ENCODE measurements at regions not wholly inside any gene's neighbourhood (a gene's known extent, or its start where the extent isn't known, plus 50 kb on each side); places are given as distances from the start of the nearest gene placed in this dataset.
"Not testable (repeated sequence)": the region's sequence is repeated elsewhere in the genome, so short reads cannot be mapped to it uniquely, and the experiment has no call there.

GRCh38 chr10:65024886-65025285 lies 1503.7 kb downstream of the REEP3 start:
- Mint-ChIP-seq H3K27me3 (ENCODE audit: low read depth) (no peaks in the 10 kb centered on the region), H3K27ac (no peak overlapping the region), H3K9me3 (peaks cover 15% of the 10 kb centered on the region), H3K36me3 (ENCODE audit: low read depth) (no peaks in the 10 kb centered on the region), H3K4me1 (ENCODE audit: low read depth) (no peaks in the 10 kb centered on the region), H3K4me3 (no peak overlapping the region)
- no peak for DNase-seq (ENCODE audit: low spot score)

- H3K36me3 Mint-ChIP-seq (ENCODE audit: low read depth), result no peaks in the 10 kb centered on the region
- no peak overlapping the region for H3K27ac Mint-ChIP-seq
- no peak for DNase-seq (ENCODE audit: low spot score)
- H3K4me3 Mint-ChIP-seq, result no peak overlapping the region
- H3K27me3 Mint-ChIP-seq (ENCODE audit: low read depth), result no peaks in the 10 kb centered on the region
- H3K4me1 Mint-ChIP-seq (ENCODE audit: low read depth), result no peaks in the 10 kb centered on the region
- peaks cover 21% of the 10 kb centered on the region for H3K9me3 Mint-ChIP-seq
Measured at GRCh38 chr10:65030263-65030662, 1509.1 kb downstream of the REEP3 start.

- H3K27ac Mint-ChIP-seq, result no peak overlapping the region
- DNase-seq (ENCODE audit: low spot score), result no peak
- no peaks in the 10 kb centered on the region for H3K4me1 Mint-ChIP-seq (ENCODE audit: low read depth)
- H3K27me3 Mint-ChIP-seq (ENCODE audit: low read depth), result no peaks in the 10 kb centered on the region
- H3K36me3 Mint-ChIP-seq (ENCODE audit: low read depth), result no peaks in the 10 kb centered on the region
- peaks cover 27% of the 10 kb centered on the region for H3K9me3 Mint-ChIP-seq
- H3K4me3 Mint-ChIP-seq, result no peak overlapping the region
Measured at GRCh38 chr10:65032867-65033769, 1511.9 kb downstream of the REEP3 start.

GRCh38 chr10:65033957-65034356 lies 1512.8 kb downstream of the REEP3 start:
- no peaks in the 10 kb centered on the region for H3K4me1 Mint-ChIP-seq (ENCODE audit: low read depth)
- no peaks in the 10 kb centered on the region for H3K36me3 Mint-ChIP-seq (ENCODE audit: low read depth)
- H3K27me3 Mint-ChIP-seq (ENCODE audit: low read depth), result no peaks in the 10 kb centered on the region
- H3K4me3 Mint-ChIP-seq, result no peak overlapping the region
- H3K27ac Mint-ChIP-seq, result no peak overlapping the region
- DNase-seq (ENCODE audit: low spot score), result no peak
- H3K9me3 Mint-ChIP-seq, result peaks cover 24% of the 10 kb centered on the region

- Mint-ChIP-seq H3K4me1 (ENCODE audit: low read depth) (no peaks in the 10 kb centered on the region), H3K4me3 (no peak overlapping the region), H3K9me3 (peaks cover 21% of the 10 kb centered on the region), H3K27ac (no peak overlapping the region), H3K27me3 (ENCODE audit: low read depth) (no peaks in the 10 kb centered on the region), H3K36me3 (ENCODE audit: low read depth) (no peaks in the 10 kb centered on the region)
- no peak for DNase-seq (ENCODE audit: low spot score)
Measured at GRCh38 chr10:65040796-65041195, 1519.6 kb downstream of the REEP3 start.

- no peak overlapping the region for H3K27ac Mint-ChIP-seq
- no peak overlapping the region for H3K4me3 Mint-ChIP-seq
- DNase-seq (ENCODE audit: low spot score), result no peak
- H3K9me3 Mint-ChIP-seq, result peaks cover 21% of the 10 kb centered on the region
- H3K36me3 Mint-ChIP-seq (ENCODE audit: low read depth), result no peaks in the 10 kb centered on the region
- H3K4me1 Mint-ChIP-seq (ENCODE audit: low read depth), result no peaks in the 10 kb centered on the region
- no peaks in the 10 kb centered on the region for H3K27me3 Mint-ChIP-seq (ENCODE audit: low read depth)
Measured at GRCh38 chr10:65041307-65041706, 1520.1 kb downstream of the REEP3 start.

GRCh38 chr10:65042496-65042895 lies 1521.3 kb downstream of the REEP3 start:
- DNase-seq (ENCODE audit: low spot score), result no peak
- peaks cover 24% of the 10 kb centered on the region for H3K9me3 Mint-ChIP-seq
- no peaks in the 10 kb centered on the region for H3K27me3 Mint-ChIP-seq (ENCODE audit: low read depth)
- H3K4me1 Mint-ChIP-seq (ENCODE audit: low read depth), result no peaks in the 10 kb centered on the region
- H3K4me3 Mint-ChIP-seq, result no peak overlapping the region
- no peaks in the 10 kb centered on the region for H3K36me3 Mint-ChIP-seq (ENCODE audit: low read depth)
- H3K27ac Mint-ChIP-seq, result no peak overlapping the region

GRCh38 chr10:65046831-65047230 lies 1525.6 kb downstream of the REEP3 start:
- Mint-ChIP-seq H3K27ac (no peak overlapping the region), H3K4me3 (no peak overlapping the region), H3K27me3 (ENCODE audit: low read depth) (no peaks in the 10 kb centered on the region), H3K4me1 (ENCODE audit: low read depth) (no peaks in the 10 kb centered on the region), H3K36me3 (ENCODE audit: low read depth) (no peaks in the 10 kb centered on the region), H3K9me3 (peaks cover 28% of the 10 kb centered on the region)
- DNase-seq (ENCODE audit: low spot score), result no peak

GRCh38 chr10:65052111-65052510 lies 1530.9 kb downstream of the REEP3 start:
- DNase-seq (ENCODE audit: low spot score); H3K27me3 Mint-ChIP-seq (ENCODE audit: low read depth); H3K27ac Mint-ChIP-seq; H3K4me3 Mint-ChIP-seq; H3K36me3 Mint-ChIP-seq (ENCODE audit: low read depth); H3K4me1 Mint-ChIP-seq (ENCODE audit: low read depth): not testable (repeated sequence)
- peaks cover 26% of the 10 kb centered on the region for H3K9me3 Mint-ChIP-seq

- peaks cover 22% of the 10 kb centered on the region for H3K9me3 Mint-ChIP-seq
- H3K4me3 Mint-ChIP-seq; H3K27me3 Mint-ChIP-seq (ENCODE audit: low read depth); DNase-seq (ENCODE audit: low spot score); H3K27ac Mint-ChIP-seq; H3K36me3 Mint-ChIP-seq (ENCODE audit: low read depth); H3K4me1 Mint-ChIP-seq (ENCODE audit: low read depth): not testable (repeated sequence)
Measured at GRCh38 chr10:65053397-65053796, 1532.2 kb downstream of the REEP3 start.

- not testable (repeated sequence) for H3K27ac Mint-ChIP-seq; H3K4me1 Mint-ChIP-seq (ENCODE audit: low read depth); DNase-seq (ENCODE audit: low spot score); H3K4me3 Mint-ChIP-seq; H3K36me3 Mint-ChIP-seq (ENCODE audit: low read depth); H3K27me3 Mint-ChIP-seq (ENCODE audit: low read depth)
- peaks cover 20% of the 10 kb centered on the region for H3K9me3 Mint-ChIP-seq
Measured at GRCh38 chr10:65053831-65054351, 1532.7 kb downstream of the REEP3 start.

GRCh38 chr10:65054701-65055100 lies 1533.5 kb downstream of the REEP3 start:
- not testable (repeated sequence) for H3K27me3 Mint-ChIP-seq (ENCODE audit: low read depth); H3K36me3 Mint-ChIP-seq (ENCODE audit: low read depth); H3K4me1 Mint-ChIP-seq (ENCODE audit: low read depth); H3K4me3 Mint-ChIP-seq; DNase-seq (ENCODE audit: low spot score); H3K27ac Mint-ChIP-seq
- peaks cover 17% of the 10 kb centered on the region for H3K9me3 Mint-ChIP-seq

- Mint-ChIP-seq H3K9me3 (peaks cover 15% of the 10 kb centered on the region), H3K4me1 (ENCODE audit: low read depth) (no peaks in the 10 kb centered on the region), H3K4me3 (no peak overlapping the region), H3K36me3 (ENCODE audit: low read depth) (no peaks in the 10 kb centered on the region), H3K27me3 (ENCODE audit: low read depth) (no peaks in the 10 kb centered on the region), H3K27ac (no peak overlapping the region)
- no peak for DNase-seq (ENCODE audit: low spot score)
Measured at GRCh38 chr10:65065278-65065677, 1544.1 kb downstream of the REEP3 start.

- H3K9me3 Mint-ChIP-seq, result peaks cover 18% of the 10 kb centered on the region
- DNase-seq (ENCODE audit: low spot score), result no peak
- H3K4me1 Mint-ChIP-seq (ENCODE audit: low read depth), result no peaks in the 10 kb centered on the region
- H3K27me3 Mint-ChIP-seq (ENCODE audit: low read depth), result no peaks in the 10 kb centered on the region
- no peak overlapping the region for H3K27ac Mint-ChIP-seq
- no peak overlapping the region for H3K4me3 Mint-ChIP-seq
- H3K36me3 Mint-ChIP-seq (ENCODE audit: low read depth), result no peaks in the 10 kb centered on the region
Measured at GRCh38 chr10:65083222-65083621, 1562.0 kb downstream of the REEP3 start.

GRCh38 chr10:65090991-65091390 lies 1569.8 kb downstream of the REEP3 start:
- no peak overlapping the region for H3K4me3 Mint-ChIP-seq

More at GRCh38 chr10:65090991-65091390, 1569.8 kb downstream of the REEP3 start:
- DNase-seq (ENCODE audit: low spot score), result no peak
- H3K36me3 Mint-ChIP-seq (ENCODE audit: low read depth), result no peaks in the 10 kb centered on the region
- H3K27me3 Mint-ChIP-seq (ENCODE audit: low read depth), result no peaks in the 10 kb centered on the region
- peaks cover 18% of the 10 kb centered on the region for H3K9me3 Mint-ChIP-seq
- H3K4me1 Mint-ChIP-seq (ENCODE audit: low read depth), result no peaks in the 10 kb centered on the region
- H3K27ac Mint-ChIP-seq, result no peak overlapping the region

Measured in T-helper 2 cell treated with Interferon-gamma antibody and Interleukin-4, amounts not matched to agents 5 μg/mL and 100 μg/mL, for 36 hours (primary cell).